GM15510 (cell line): ENCODE measurements at regions not wholly inside any gene's neighbourhood (a gene's known extent, or its start where the extent isn't known, plus 50 kb on each side); places are given as distances from the start of the nearest gene placed in this dataset.

Source experiments
- POLR2A ChIP-seq: IDR thresholded peaks from 3 replicates; pipeline ENCODE4 v1.6.1; 2011; ENCODE audit warnings: borderline replicate concordance; ENCODE audit not compliant: insufficient read length; ENCODE audit errors: extremely low read depth

DNA sequence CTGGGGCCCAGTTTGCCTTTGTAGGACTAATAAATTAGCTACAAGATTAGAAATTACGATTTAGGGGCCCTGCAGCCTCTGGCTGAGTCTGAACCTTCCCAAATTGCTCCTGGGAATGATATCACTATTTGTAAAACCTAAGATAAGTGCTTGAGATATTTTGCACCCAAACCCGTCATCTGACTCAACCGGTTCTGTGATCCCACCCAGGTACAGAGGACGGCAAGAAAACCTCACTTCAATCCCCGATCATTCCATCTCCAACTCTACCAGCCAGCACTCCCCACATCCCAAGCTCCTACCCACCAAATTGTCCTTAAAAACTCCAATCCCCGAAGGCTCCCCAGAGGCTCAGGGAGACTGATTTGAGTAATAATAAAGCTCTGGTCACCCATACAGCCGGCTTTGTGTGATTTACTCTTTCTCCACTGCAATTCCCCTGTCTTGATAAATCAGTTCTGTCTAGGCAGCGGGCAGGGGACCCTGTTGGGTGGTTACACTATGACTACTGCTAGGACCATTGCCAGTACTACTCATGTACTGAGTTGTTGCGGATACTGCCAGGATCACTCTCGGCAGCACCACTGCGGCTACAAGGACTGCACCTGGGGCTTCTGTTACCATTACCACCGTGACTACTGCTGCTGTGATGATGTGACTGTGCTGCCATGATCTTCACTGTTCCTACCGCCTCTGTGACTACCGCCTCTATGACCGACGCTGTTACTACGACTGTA is 73.1 kb downstream of the IRF8 start:
- TF ChIP-seq POLR2A = no peak

DNA sequence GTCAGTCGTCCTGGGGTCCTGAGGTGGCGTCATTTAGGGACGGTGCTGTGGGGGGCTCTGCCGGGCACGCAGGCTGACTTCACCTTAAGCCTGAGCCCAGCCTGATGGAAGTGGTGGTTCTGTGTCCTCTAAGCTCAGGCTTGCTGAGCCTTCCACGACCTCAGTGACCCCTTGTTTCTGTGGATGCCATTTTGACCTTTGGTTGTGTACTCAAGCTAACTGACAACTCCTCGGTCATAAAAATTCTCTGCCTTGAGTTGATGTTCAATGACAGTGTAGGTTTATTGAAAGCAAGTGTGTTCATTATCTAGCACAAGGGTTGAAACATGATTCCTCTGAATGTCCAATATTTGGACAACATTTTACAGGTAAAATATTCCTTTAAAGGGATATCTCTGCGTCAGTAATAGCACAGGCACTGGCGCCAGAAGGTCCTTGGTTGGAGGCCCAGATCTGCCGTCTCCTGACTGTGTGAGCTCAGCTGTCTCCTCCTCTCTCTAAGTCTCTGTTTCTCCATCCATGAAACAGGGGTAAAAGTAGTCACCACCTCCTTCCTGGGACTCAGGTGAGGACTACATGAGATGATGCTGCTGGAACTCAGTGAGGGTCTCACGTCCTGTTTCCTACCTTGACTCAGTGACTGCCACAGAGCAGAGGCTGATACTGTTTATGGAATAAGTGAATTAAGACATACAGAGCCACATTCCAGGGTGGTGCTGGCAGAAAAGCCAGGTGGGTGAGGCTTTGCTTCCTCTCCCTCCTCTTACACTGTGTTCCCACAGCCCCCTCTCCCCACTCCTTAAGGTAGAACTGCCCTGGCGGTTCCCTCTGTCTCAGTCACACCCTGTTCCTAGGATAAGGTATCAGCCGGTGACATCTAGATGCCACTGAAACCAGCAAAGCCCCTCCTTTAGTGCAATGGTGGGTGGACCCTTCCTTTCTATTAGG is 75.7 kb downstream of the IRF8 start:
- TF ChIP-seq POLR2A = no peak

DNA sequence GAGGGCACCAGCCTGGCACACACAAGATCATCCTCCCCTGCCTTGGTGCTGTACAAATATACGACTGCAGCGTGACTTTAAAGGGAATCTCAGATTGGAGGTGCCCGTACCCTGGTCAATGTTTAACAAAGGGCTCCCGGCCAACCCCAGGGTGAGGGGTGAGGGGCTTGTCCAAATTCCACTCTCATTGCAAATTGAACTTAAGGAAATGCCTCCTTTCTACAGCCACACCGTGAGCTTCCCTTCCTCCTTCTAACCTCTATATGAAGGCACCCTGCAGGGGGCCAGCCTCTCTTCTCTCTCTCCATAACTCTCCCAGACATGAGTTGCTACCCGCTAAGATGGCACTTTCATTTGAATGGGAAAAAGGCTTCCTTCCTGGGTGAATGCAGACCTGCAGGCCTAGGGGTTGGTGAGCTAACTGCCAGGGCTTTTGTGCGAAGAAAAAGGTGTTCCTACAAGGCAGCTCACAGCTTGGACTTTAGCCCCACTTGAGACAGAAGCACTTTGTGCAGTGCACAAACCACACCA is 76.6 kb downstream of the IRF8 start:
- no peak for TF ChIP-seq POLR2A

DNA sequence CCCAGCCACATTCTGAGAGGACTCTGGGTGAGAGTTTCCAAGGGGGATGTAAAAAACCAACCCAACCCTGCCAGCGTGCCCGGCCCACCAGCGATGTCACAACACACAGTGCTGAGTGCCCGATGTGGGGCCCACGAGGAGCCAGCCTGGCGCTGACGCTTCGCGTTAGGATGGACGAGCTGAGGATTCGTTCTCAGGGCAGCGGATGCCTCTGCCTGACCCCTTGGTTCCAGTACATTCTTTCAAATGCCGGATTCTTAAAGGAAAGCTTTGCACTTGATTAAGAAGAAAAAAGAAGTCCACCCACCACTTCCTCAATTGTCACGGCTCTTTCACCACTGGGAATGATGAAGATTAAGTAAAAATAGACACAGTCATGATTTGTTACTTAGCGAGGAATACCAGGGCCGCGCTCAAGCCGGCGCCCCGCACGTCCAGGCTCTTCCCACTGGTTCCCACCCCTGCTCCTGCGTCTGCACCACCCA is 79.4 kb downstream of the IRF8 start:
- no peak for TF ChIP-seq POLR2A

DNA sequence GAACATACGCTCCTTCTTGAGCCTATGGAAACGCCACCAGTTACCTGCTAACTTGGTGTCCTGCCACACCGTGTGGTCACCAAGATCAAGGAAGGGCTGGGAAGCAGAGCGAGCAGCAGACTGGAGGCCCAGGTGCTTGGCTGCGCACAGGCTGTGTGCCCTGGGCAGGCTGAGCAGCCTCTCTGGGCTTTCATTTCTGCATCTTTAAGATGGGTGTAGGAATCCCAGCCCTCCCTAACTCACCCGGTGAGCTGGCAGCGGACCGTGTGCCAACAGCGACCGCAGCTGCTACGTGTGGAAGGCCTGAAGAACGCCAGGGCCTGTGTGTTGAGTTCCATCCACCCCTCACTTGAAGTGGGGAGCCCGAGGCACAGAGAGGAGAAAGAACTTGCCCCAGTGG is 80.0 kb downstream of the IRF8 start:
- TF ChIP-seq POLR2A = no peak

DNA sequence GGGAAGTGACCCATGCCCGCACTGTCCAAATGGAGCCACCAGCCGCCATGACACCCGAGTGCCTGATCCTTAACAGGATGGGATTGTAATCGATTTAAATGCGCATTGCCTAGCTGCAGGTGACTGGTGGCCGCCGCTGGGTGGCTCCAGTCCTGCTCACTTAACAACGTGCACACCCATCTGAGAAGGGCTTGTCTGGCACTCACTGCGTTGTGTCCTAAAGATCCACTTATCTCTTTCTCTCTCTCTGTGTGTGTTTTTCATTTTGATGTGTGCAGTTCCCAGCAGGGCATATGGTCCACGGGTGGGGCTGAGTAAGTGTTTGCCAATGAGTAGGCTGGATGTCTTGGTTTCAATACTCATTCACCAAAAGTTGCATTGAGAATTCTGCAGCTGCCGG is 80.6 kb downstream of the IRF8 start:
- no peak for TF ChIP-seq POLR2A

DNA sequence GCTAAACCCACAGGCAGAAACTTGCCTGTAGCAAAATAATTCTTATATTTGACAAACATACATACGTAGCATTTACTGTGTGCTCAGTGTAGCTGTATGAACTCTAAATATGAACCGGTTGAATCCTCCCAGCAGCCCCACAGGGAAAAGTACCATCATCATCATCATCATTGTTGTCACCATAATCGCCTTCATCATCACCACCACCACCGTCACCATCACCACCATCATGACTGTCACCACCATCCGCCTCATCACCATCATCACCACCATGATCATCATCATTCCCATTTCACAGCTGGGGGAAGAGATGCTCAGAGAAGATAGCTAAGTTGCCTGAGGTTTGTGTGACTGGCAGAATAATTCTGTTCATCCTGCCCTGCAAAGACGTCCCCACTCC is 81.7 kb downstream of the IRF8 start:
- no peak for TF ChIP-seq POLR2A

DNA sequence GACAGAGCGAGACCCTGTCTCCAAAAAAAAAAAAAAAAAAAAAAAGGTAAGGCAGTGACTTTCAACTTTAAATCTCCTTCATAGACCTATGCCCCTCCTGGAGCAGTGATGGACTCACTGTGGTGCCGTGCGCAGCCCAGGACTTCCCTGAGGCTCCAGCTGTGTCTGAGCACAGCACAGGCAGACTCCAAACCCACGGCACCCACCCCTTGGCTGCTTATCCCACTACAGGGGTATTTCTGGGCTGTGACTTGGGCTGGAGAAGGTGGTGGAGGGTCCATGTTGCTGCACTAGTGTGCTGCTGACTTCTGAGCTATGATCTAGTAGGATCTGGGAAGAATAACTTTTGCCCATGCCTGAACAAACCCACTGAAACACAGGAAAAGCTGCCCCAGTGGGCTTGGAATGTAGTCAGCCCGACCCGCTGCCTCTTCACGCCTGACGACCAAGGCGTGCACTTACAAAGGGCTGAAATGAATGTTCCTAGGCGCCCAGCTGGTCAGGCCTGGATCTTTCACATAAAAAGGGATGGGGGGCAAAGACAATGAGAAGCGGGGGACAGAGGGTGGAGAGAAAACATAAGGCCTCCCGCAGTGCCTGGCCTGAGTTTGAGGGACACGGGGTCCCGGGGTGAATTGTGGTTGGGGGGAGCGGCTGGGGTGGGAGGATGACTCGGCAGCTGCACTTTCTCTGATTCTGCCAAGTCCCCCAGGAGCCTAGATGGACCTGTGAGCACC is 83.0 kb downstream of the IRF8 start:
- no peak for TF ChIP-seq POLR2A

DNA sequence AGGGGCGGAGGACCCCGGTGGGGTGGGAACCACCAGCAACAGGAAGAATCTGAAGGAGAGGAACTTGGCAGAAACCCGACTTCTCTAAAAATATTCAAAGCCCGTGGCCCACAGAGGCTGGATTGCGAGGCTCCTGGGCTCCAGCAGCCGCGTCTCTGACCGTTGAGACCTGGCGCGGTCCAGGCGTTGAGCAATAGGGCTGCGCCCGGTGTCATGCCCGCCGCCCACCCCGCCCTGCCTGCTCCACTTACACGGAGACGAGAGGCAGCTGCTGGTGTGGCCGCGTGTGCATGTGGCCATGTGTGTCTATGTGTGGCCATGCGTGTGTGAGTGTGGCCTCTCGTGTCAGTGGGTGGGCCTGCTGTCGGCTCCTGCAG is 83.6 kb downstream of the IRF8 start:
- no peak for TF ChIP-seq POLR2A

DNA sequence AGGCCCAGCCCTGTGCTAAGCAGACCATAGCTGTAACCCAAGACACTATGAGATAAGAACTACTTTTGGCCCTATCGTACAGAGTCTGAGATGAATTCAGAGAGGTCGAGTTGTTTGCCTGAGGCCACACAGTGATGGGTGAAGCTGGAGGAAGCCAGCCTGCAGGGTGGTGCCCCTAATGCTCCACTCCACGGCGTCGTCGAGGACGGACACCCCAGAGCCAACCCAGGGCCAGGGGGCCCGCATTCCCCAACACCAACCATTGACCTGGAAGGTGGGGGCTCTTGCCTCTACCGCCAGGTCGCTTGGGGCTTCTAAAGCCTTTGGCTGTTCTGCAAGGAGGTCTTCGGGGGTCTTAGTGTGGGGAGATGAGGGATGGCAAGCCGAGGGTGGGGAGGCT is 84.1 kb downstream of the IRF8 start:
- TF ChIP-seq POLR2A = no peak

DNA sequence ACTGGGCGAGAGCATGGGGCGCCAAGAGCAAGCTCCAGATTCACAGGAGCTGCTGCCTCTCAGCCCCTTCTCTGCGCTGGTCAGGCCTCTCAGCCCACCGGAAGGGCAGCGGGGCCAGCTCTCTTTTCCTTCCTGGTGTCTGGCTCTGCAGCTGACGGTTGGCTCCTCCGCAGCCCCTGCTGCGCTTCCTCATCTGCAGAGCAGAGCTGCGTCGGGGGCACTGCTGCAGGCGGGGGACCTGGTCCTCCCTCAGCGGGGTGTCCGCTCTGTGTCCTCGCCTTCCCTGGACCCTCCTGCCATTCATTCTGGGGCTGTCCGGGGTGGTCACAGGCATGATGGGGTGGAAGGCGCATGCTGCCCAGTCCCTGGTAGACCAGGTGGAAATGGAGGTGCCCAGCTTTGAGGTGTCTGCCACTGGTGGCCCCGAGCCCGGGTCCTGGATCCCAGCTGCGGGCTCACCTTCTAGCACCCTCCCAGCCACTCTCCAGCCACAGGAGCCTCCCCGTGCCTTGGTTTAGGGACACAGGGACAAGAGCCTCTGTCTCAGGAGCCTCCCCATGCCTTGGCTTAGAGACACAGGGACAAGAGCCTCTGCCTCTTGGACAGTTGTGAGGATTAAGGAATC is 84.8 kb downstream of the IRF8 start:
- no peak for TF ChIP-seq POLR2A

DNA sequence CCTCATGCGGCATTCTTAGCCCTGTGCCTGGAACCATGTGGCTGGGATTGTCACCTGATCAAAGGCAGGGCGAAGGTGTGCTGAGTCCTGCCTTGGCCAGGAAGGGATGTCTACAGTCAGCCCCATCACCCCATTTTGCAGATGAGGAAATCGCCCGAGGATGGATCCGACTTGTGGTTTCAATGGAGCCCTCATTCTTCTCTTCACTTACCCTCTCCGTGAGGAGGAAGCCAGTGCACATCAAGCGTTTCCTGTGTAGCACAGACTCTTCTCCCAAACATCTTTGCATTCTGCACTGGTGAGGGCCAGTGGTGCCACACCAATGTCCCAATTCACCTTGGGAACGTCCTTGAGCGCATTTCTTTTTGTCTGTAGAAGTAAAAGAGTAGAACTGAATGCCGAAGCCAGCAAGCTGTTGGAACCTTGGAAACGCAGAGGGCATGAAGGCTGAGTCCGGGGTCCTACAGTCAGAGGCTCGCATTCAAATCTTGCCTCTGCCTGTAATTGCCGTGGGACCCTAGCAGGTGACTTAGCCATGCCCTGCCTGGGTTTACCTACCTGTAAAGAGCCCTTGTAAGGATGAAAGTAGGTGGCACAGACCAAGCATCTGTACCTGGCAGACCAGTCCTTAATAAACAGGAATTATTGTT is 85.4 kb downstream of the IRF8 start:
- no peak for TF ChIP-seq POLR2A

DNA sequence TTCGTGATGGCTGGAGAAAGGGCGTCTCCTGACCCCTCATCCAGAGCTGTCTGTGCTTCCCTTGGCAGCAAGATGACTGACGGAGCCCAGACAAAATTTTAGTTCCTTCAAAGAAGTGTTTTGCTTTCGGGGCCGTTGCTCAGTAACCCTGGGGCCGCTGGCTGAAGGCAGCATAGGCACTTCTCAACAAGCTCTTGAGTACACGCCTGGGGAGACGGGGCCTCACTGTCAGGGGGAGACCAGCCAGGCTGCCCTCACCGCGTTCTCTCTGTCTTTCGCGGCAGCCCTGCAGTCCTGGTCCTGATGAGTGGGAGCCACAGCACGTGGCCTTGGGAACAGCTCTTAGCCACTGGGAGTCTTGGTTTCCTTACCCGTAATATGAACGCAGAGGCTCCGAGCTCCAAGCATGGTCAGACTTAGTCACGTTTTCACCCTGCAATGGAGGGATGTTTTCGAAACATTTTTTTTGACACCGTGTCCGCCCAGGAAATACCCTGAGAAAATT is 86.0 kb downstream of the IRF8 start:
- no peak for TF ChIP-seq POLR2A
